Fibroblast of lung (primary cell): ENCODE measurements at regions not wholly inside any gene's neighbourhood (a gene's known extent, or its start where the extent isn't known, plus 50 kb on each side); places are given as distances from the start of the nearest gene placed in this dataset.

Source experiments
- EZH2 ChIP-seq: IDR thresholded peaks from 2 replicates; pipeline ENCODE4 v1.5.1; 2012; ENCODE audit warnings: low read length, control low read depth, mild to moderate bottlenecking; ENCODE audit errors: missing control alignments
- TF ChIP-seq, protein P1 (sequence below), 2 donors: IDR thresholded peaks in 1 of 2; conservative IDR thresholded peaks in 1 of 2; 1 replicate in 1 of 2; 2 replicates in 1 of 2; pipeline ENCODE4 v1.5.1; 2011 to 2012; ENCODE audit warnings: low read length in 2 of 2, control low read depth in 1 of 2, inconsistent platforms in 1 of 2, low read depth in 1 of 2, mild to moderate bottlenecking in 1 of 2

GRCh38 chr1:232431748-232432147, 198.2 kb downstream of the SIPA1L2 start:
- TF ChIP-seq, protein P1, sequence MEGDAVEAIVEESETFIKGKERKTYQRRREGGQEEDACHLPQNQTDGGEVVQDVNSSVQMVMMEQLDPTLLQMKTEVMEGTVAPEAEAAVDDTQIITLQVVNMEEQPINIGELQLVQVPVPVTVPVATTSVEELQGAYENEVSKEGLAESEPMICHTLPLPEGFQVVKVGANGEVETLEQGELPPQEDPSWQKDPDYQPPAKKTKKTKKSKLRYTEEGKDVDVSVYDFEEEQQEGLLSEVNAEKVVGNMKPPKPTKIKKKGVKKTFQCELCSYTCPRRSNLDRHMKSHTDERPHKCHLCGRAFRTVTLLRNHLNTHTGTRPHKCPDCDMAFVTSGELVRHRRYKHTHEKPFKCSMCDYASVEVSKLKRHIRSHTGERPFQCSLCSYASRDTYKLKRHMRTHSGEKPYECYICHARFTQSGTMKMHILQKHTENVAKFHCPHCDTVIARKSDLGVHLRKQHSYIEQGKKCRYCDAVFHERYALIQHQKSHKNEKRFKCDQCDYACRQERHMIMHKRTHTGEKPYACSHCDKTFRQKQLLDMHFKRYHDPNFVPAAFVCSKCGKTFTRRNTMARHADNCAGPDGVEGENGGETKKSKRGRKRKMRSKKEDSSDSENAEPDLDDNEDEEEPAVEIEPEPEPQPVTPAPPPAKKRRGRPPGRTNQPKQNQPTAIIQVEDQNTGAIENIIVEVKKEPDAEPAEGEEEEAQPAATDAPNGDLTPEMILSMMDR (conservative IDR thresholded peaks at IDR 0.05 in 1 of 2, IDR thresholded peaks at IDR 0.05 in 1 of 2; ENCODE audit: low read depth in 1 of 2, low read length in 2 of 2), result no peak
- no peak for TF ChIP-seq EZH2
